Brain microvascular endothelial cell (primary cell): ENCODE measurements at regions not wholly inside any gene's neighbourhood (a gene's known extent, or its start where the extent isn't known, plus 50 kb on each side); places are given as distances from the start of the nearest gene placed in this dataset.

ENCODE experiments used
- DNase-seq: peaks from one replicate; pipeline ENCODE4 v3.0.0-alpha.2; 2020
- H3K27ac ChIP-seq: fragments of 250-450 bp; sonication (Bioruptor Pico); 2 replicates; pipeline ENCODE4 v1.5.1; 2020; ENCODE audit warnings: mild to moderate bottlenecking, moderate library complexity
- H3K27me3 ChIP-seq: fragments of 250-450 bp; sonication (Bioruptor Pico); replicated peaks from 2 replicates; pipeline ENCODE4 v1.5.1; 2020; ENCODE audit warnings: mild to moderate bottlenecking
- H3K36me3 ChIP-seq: fragments of 250-450 bp; sonication (Bioruptor Pico); replicated peaks from 2 replicates; pipeline ENCODE4 v1.5.1; 2020; ENCODE audit warnings: mild to moderate bottlenecking
- H3K4me3 ChIP-seq: 2 replicates; pipeline ENCODE4 v1.5.1; 2011; ENCODE audit warnings: low read depth, mild to moderate bottlenecking, control low read depth, low read length, moderate library complexity
- in situ Hi-C: cut with HindIII; loops from 2 replicates; pipeline ENCODE4 v1.10.0; 2017; ENCODE audit warnings: low sequenced_read_pairs, low pct_ligation_motif_present
- TF ChIP-seq, protein P1 (sequence below): IDR thresholded peaks from 2 replicates; pipeline ENCODE4 v1.5.1; 2011; ENCODE audit warnings: low read depth, mild to moderate bottlenecking, moderate library complexity, low read length, control low read depth, inconsistent platforms; ENCODE audit errors: missing control alignments

DNA sequence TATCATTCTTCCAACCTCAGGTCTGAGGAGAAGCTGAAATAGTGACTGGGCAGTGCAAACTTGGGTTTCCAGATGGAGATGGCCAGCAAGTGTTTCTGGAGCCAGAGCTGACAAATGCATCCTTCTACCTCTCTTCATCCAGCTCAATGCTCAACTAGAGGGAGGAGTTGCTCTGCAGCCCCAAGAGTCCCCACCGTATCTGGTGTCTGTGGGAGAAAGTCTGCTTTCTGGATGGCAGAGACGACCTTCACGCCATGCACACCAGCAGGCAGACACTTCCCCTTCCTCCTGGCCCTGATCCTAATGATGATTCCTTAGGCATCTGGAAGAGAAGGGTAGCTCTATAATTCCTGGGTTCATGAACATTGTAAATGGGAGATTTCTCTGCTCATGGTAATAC, 127.4 kb upstream of the SPACA1 start:
- in situ Hi-C loops, result no loop called here
- no peak for DNase-seq
- Histone ChIP-seq H3K4me3 (no peak overlapping the region), H3K27ac (no peak overlapping the region), H3K36me3 (no peaks in the 10 kb centered on the region), H3K27me3 (no peaks in the 10 kb centered on the region)
- TF ChIP-seq, protein P1, sequence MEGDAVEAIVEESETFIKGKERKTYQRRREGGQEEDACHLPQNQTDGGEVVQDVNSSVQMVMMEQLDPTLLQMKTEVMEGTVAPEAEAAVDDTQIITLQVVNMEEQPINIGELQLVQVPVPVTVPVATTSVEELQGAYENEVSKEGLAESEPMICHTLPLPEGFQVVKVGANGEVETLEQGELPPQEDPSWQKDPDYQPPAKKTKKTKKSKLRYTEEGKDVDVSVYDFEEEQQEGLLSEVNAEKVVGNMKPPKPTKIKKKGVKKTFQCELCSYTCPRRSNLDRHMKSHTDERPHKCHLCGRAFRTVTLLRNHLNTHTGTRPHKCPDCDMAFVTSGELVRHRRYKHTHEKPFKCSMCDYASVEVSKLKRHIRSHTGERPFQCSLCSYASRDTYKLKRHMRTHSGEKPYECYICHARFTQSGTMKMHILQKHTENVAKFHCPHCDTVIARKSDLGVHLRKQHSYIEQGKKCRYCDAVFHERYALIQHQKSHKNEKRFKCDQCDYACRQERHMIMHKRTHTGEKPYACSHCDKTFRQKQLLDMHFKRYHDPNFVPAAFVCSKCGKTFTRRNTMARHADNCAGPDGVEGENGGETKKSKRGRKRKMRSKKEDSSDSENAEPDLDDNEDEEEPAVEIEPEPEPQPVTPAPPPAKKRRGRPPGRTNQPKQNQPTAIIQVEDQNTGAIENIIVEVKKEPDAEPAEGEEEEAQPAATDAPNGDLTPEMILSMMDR, result no peak

DNA sequence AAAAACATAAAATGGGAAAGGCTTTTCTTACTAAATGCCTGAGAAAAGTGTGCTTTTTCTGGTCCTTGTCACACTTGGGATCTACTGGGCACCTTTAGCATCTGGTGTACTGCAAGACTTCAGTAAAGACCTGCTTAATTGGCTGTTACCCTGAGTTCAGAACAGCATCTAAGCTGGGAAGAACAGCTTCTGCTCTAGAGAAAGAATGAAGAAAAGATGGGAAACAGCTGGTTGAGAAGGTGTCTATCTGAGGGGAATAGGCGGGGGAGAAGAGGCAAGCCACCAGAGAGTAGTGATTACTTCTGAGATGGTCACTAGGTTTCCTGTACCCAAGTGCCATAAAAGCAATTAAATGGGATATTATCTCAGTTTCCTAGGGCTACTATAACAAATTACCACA, 128.2 kb upstream of the SPACA1 start:
- no peak overlapping the region for H3K27ac ChIP-seq
- DNase-seq, result no peak
- H3K27me3 ChIP-seq, result no peaks in the 10 kb centered on the region
- no peak overlapping the region for H3K4me3 ChIP-seq
- TF ChIP-seq, protein P1, result no peak
- H3K36me3 ChIP-seq, result no peaks in the 10 kb centered on the region
- in situ Hi-C loops, result no loop called here

DNA sequence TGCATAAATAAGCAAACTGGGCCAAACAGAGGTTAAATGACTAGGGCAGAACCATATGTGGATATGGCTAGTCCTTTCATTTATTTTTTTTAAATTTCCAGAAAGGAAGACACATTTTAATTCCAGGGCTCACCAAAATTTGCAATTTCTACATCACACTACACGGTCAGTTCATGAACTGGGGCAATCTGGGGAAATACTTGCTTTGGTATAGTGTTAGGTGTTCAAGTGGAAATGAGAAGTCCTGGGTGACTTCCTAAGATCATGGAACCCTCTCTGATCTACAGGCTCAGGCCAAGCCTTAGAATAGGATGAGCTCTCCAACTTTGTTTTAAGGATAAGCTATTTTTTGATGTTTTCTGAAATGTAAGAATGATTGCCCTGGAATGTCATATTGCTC, 128.6 kb upstream of the SPACA1 start:
- TF ChIP-seq, protein P1, result no peak
- no peaks in the 10 kb centered on the region for H3K27me3 ChIP-seq
- no peak overlapping the region for H3K27ac ChIP-seq
- in situ Hi-C loops, result no loop called here
- DNase-seq, result no peak
- H3K36me3 ChIP-seq, result no peaks in the 10 kb centered on the region
- H3K4me3 ChIP-seq, result no peak overlapping the region

DNA sequence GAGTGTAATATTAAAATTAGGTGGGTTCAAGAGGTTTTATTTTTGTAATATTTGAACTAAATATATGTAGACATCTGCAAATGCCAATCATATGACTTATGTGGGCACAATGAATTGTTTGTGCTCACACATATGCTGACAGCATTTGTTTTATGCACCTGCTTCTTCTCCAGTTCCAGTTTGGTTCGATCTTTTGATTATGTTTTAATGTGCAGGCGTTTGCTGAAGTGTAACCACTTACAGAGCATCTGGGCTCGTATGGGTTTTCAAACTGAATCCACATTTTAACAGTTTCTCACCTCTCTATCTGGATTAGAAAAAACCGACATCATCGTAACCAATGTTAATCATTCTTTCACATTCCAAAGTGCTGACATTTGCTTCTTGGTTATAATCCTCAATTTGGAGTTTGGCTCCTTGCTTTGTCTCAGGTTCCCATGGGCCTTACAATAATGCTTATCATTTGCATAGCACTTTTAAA, 129.1 kb upstream of the SPACA1 start:
- Histone ChIP-seq H3K4me3 (no peak overlapping the region), H3K27ac (no peak overlapping the region), H3K36me3 (no peaks in the 10 kb centered on the region), H3K27me3 (no peaks in the 10 kb centered on the region)
- DNase-seq, result no peak
- in situ Hi-C loops, result no loop called here
- TF ChIP-seq, protein P1, result no peak

DNA sequence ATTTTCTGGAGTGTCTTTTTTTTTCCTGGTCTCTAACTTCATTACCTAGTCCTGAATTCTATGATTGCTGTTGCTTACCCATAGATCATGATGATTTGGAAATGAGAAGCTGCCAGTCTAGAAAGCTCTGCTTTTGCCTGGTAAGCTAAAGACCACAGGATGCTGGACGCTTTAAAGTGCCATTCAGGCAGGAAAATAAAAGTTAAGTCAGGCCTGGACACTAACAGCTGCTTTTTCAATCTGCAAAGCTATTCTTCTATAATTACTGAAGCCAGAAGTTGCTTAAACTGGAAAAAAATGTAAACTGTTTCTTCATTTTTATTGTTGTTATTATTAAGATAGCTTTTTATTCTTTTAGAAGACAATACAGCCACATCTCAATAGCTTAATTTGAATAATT, 129.8 kb upstream of the SPACA1 start:
- TF ChIP-seq, protein P1, result no peak
- Histone ChIP-seq H3K27me3 (no peaks in the 10 kb centered on the region), H3K36me3 (no peaks in the 10 kb centered on the region), H3K27ac (no peak overlapping the region), H3K4me3 (no peak overlapping the region)
- no peak for DNase-seq
- in situ Hi-C loops, result no loop called here

DNA sequence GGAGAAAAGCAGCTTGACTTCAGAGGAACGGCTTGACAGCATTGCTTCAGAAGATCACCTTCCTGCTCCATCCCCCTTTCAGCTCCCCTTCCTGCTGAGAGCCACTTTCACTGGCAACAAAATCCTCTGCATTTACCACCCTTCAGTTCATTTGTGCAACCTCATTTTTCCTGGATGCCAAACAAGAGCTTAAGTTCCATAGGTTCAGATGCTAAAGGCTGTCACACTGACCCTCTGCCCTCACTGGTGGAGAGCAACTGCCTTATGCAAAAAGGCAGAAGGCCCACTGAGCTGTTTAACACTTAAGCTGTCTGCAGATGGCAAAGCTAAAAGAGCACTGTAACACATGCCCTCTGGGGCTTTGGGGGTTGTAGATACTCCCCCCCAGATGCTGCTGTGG, 131.2 kb upstream of the SPACA1 start:
- H3K27me3 ChIP-seq, result no peaks in the 10 kb centered on the region
- DNase-seq, result no peak
- no peak overlapping the region for H3K4me3 ChIP-seq
- in situ Hi-C loops, result no loop called here
- TF ChIP-seq, protein P1, result no peak
- no peaks in the 10 kb centered on the region for H3K36me3 ChIP-seq
- no peak overlapping the region for H3K27ac ChIP-seq
